ENCODE measurements at regions not wholly inside any gene's neighbourhood (a gene's known extent, or its start where the extent isn't known, plus 50 kb on each side); places are given as distances from the start of the nearest gene placed in this dataset.

DNA sequence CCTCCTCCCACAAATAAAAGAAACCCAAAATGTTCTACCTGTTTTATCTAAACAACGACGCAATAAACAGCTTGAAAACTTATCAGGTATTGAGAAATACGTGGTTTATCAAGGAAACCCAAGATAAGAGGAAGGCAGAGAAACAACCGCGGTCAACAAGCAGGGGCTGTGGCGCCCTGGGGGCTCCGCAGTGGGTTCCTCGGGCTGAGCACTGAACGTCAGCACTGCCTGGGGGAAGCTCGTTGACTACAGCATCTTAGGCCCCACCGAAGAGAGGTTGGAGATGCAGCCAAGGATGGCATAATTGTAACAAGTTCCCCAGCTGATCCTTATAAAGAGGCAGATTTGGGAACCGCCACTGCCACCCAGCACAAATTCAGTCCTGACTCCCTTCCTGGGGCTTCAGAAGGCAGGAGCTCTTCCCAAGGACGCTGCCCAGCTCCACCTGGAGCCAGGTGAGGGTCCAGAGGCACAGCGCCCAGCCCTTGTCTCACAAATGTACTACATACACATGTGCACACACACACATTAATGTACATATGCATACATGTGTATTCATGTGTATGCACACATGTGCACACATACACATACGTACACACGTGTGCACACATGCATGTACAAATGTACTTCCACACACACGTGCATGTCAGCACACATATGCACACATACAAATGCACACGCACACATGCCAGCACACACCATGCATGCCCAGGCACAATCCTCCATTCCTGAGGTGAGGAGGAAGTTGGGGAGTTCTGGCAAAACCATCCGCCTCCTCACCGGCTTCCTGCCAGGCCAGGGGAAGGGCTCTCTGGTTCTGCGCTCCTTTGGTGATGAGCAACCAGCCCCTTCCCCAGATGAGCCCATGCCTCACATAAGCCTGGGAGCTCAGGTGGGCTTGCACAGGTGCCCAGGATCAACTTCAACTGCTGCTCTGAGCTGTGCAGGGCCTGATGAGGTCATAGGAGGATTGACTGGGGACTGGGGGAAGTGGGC is 251.1 kb downstream of the NPHP4 start:
- no peak for TF ChIP-seq BHLHE40 (IDR thresholded peaks at IDR 0.05; ENCODE audit: borderline replicate concordance)
- ChIA-PET POLR2A (no interaction called here), CTCF (no interaction called here)
- DNase-seq (ENCODE audit: extremely low spot score), result no peak

DNA sequence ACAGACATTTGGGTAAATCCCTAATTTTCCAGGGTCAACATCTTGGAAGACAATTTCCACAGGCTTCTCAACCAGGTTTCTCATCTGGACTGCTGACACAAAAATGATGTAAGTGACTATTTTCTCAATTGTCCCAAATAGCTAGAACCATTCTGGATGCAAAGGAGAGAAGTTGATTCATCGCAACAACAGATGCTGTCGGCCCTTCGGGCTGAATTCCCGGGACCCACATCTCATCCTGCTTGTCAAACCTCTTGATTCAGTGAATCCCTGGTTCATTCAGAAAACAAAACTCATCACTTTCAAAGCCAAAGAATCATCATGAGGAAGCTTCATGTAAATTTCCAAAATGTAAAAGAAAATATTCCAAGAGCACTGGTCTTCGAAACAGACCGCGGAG is 251.8 kb downstream of the NPHP4 start:
- POLR2A ChIA-PET, result no interaction called here

DNA sequence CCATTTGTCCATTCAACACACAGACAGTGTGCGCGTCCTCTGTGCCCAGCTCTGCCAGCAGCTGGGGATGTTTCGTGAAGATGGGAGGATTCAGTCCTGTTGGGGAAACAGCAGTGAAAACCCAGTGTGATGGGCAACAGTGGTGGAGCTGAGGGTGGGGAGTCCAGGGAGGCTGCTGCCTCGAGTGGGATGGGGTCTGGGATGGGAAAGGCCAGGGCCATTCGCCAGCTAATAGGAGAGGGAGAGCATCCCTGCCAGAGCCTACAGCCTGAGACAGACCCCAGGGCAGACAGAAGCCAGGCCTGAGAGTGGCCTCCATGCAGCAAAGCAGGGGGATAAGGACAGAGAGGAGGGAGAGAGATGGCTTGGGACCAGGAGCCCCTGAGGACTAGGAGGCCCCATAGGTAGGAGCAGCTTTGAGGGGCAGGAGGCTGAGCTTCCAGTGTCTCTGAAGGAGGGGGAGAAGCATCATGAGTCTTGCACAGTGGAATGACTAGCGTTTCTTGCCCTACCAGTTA is 252.6 kb downstream of the NPHP4 start:
- ChIA-PET POLR2A (no interaction called here), CTCF (no interaction called here)
- DNase-seq (ENCODE audit: extremely low spot score), result no peak

More for the DNA sequence above, 251.8 kb downstream of the NPHP4 start:
- DNase-seq (ENCODE audit: extremely low spot score), result no peak
- TF ChIP-seq SP1 (IDR thresholded peaks at IDR 0.05), result no peak
- TF ChIP-seq, protein P1, sequence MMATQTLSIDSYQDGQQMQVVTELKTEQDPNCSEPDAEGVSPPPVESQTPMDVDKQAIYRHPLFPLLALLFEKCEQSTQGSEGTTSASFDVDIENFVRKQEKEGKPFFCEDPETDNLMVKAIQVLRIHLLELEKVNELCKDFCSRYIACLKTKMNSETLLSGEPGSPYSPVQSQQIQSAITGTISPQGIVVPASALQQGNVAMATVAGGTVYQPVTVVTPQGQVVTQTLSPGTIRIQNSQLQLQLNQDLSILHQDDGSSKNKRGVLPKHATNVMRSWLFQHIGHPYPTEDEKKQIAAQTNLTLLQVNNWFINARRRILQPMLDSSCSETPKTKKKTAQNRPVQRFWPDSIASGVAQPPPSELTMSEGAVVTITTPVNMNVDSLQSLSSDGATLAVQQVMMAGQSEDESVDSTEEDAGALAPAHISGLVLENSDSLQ (IDR thresholded peaks at IDR 0.05), result no peak
- no peak for TF ChIP-seq HDGF (IDR thresholded peaks at IDR 0.05; ENCODE audit: borderline replicate concordance)
- TF ChIP-seq TARDBP (IDR thresholded peaks at IDR 0.05), result no peak
- TF ChIP-seq ARNT (IDR thresholded peaks at IDR 0.05), result no peak
- no peak for TF ChIP-seq LEF1 (IDR thresholded peaks at IDR 0.05; ENCODE audit: borderline replicate concordance)
- TF ChIP-seq CTBP1 (IDR thresholded peaks at IDR 0.05; ENCODE audit: borderline replicate concordance), result no peak
- no peak for TF ChIP-seq FOXK2 (IDR thresholded peaks at IDR 0.05)
- TF ChIP-seq ELF4 (IDR thresholded peaks at IDR 0.05), result no peak
- TF ChIP-seq NFRKB (IDR thresholded peaks at IDR 0.05), result no peak
- no peak for TF ChIP-seq BHLHE40 (IDR thresholded peaks at IDR 0.05; ENCODE audit: borderline replicate concordance)
- TF ChIP-seq ZNF384 (IDR thresholded peaks at IDR 0.05), result no peak
- CTCF ChIA-PET, result no interaction called here

DNA sequence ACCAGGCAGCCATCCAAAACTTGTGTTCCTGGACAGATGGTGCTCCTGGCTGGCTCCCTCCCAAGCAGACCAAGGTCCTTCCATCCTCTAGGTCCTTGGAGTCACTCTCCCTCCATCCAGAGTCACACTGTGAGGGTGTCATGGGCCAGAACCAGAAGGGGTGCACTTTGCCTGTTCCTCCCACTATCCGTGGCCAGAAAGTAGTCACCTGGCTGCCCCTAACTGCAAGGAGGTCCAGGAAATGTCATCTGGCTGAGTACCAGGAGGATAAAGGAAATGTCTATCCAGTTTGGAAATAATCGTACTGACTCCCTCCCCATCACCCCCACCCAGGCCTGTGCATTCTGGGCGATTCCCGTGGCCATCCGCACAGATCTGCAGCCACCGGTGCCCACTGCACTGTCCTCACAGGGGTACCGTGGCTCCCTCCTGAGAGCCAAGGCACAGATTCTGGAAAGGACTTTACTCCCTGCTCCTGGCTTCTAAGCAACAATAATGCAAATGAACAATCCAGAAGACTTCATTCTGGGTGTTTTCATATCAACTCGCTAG is 253.2 kb downstream of the NPHP4 start:
- DNase-seq (ENCODE audit: extremely low spot score), result no peak
- CTCF ChIA-PET, result no interaction called here
- POLR2A ChIA-PET, result no interaction called here
- TF ChIP-seq ARNT (IDR thresholded peaks at IDR 0.05), result no peak
- TF ChIP-seq FOXK2 (IDR thresholded peaks at IDR 0.05), result no peak
- no peak for TF ChIP-seq FOXA1 (IDR thresholded peaks at IDR 0.05)
- TF ChIP-seq SUZ12 (IDR thresholded peaks at IDR 0.05), result no peak
- TF ChIP-seq ZNF384 (IDR thresholded peaks at IDR 0.05), result no peak
- no peak for TF ChIP-seq FOXM1 (IDR thresholded peaks at IDR 0.05; ENCODE audit: borderline replicate concordance)
- no peak for TF ChIP-seq ELF4 (IDR thresholded peaks at IDR 0.05)
- no peak for TF ChIP-seq CTBP1 (IDR thresholded peaks at IDR 0.05; ENCODE audit: borderline replicate concordance)
- no peak for TF ChIP-seq NFRKB (IDR thresholded peaks at IDR 0.05)
- no peak for TF ChIP-seq SP1 (IDR thresholded peaks at IDR 0.05)
- no peak for TF ChIP-seq BHLHE40 (IDR thresholded peaks at IDR 0.05; ENCODE audit: borderline replicate concordance)
- TF ChIP-seq HDGF (IDR thresholded peaks at IDR 0.05; ENCODE audit: borderline replicate concordance), result no peak
- TF ChIP-seq, protein P1 (IDR thresholded peaks at IDR 0.05), result no peak
- no peak for TF ChIP-seq TARDBP (IDR thresholded peaks at IDR 0.05)
- TF ChIP-seq L3MBTL2 (conservative IDR thresholded peaks at IDR 0.05), result no peak
- TF ChIP-seq LEF1 (IDR thresholded peaks at IDR 0.05; ENCODE audit: borderline replicate concordance), result no peak

More for the DNA sequence above, 252.6 kb downstream of the NPHP4 start:
- TF ChIP-seq FOXM1 (IDR thresholded peaks at IDR 0.05; ENCODE audit: borderline replicate concordance) (no peak), L3MBTL2 (conservative IDR thresholded peaks at IDR 0.05) (no peak), LEF1 (IDR thresholded peaks at IDR 0.05; ENCODE audit: borderline replicate concordance) (no peak), FOXK2 (IDR thresholded peaks at IDR 0.05) (no peak), BHLHE40 (IDR thresholded peaks at IDR 0.05; ENCODE audit: borderline replicate concordance) (no peak), SP1 (IDR thresholded peaks at IDR 0.05) (no peak), FOXA1 (IDR thresholded peaks at IDR 0.05) (no peak), ZNF384 (IDR thresholded peaks at IDR 0.05) (no peak), ELF4 (IDR thresholded peaks at IDR 0.05) (no peak), NFRKB (IDR thresholded peaks at IDR 0.05) (no peak), ARNT (IDR thresholded peaks at IDR 0.05) (no peak), TARDBP (IDR thresholded peaks at IDR 0.05) (no peak), CTBP1 (IDR thresholded peaks at IDR 0.05; ENCODE audit: borderline replicate concordance) (no peak)
- TF ChIP-seq, protein P1 (IDR thresholded peaks at IDR 0.05), result no peak

DNA sequence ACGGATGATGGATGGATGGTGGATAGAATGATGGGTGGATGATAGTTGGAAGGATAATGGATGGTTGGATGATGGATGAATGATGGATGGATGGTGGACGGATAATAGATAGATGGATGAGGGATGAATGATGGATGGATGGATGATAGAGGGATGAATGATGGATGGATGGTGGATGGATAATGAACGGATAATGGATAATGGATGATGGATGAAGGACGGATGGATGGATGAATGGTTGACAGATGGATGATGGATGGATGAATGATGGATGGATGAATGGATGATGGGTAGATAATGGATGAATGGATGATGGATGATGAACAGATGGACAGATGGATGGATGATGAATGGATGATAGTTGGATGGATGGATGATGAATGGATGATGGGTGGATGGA is 255.1 kb downstream of the NPHP4 start:
- TF ChIP-seq, protein P1 (IDR thresholded peaks at IDR 0.05), result peak; percentile 71
- TF ChIP-seq LEF1 (IDR thresholded peaks at IDR 0.05; ENCODE audit: borderline replicate concordance) (no peak), FOXK2 (IDR thresholded peaks at IDR 0.05) (no peak), CTBP1 (IDR thresholded peaks at IDR 0.05; ENCODE audit: borderline replicate concordance) (0 out of 2 replicates have a peak, but pooled peaks have one; percentile 26)
- ChIA-PET POLR2A (no interaction called here), CTCF (interaction anchor here (0.8 kb wide), 1 partner anchor 8 kb away, joined by 4 read pairs; no protein-coding TSS in a partner anchor)
- no peak for DNase-seq (ENCODE audit: extremely low spot score)

Measured in HEK293T (cell line).